ENCODE measurements at regions not wholly inside any gene's neighbourhood (a gene's known extent, or its start where the extent isn't known, plus 50 kb on each side); places are given as distances from the start of the nearest gene placed in this dataset.

DNA sequence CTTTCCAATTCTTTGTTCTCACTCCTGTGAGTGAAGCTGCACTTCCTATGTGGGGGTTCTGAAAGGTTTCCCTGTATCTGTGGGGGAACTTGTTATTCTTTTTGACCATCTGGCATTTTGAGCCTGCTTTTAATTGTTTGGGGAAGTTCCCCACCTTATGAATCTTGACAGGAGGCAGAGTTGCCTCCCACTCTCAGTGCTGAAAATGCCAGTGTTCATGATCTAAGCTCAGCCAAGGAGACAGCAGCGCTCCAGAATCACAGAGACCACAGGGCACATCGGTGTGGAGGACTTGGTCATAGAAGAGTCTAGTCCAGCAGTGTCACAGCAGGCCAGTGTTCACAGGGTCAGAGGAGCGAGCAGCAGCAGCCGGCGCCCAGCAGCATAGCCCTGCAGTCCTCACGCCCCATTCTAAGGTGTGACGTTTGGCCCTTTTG, 63.8 kb upstream of the PRDX6 start:
- ChIA-PET POLR2A (no interaction called here), CTCF (ENCODE audit: low intra/inter-chr PET ratio) (no interaction called here)
- no peaks in the 10 kb centered on the region for H4K20me1 ChIP-seq (replicated peaks; ENCODE audit: control insufficient read depth, insufficient read depth, low read length)
- BruUV-seq (replicated peaks): no TSS peak
- no peak overlapping the region for H3K9ac ChIP-seq (ENCODE audit: insufficient read depth in 1 of 2, low read depth in 2 of 2, low read length in 2 of 2)
- 78% methylated on average over 7 of the region's 7 CpGs for WGBS (ENCODE audit: insufficient coverage, low coverage, missing lambda C conversion rate)
- H3K4me2 ChIP-seq (ENCODE audit: insufficient read depth, low read length): no peak overlapping the region
- H3K79me2 ChIP-seq (ENCODE audit: control insufficient read depth, insufficient read depth, low read length): no peaks in the 10 kb centered on the region
- intact Hi-C loops (cut with micrococcal nuclease): loop anchor here (5.0 to 10.0 kb wide), 2 partner anchors 86 to 588 kb away; no protein-coding TSS in a partner anchor
- no peaks in the 10 kb centered on the region for H3K9me3 ChIP-seq (replicated peaks; ENCODE audit: control insufficient read depth, insufficient read depth, low read depth, low read length)
- no peak for FAIRE-seq
- H2AFZ ChIP-seq (ENCODE audit: low read depth, low read length): no peak overlapping the region
- no peak; the same call in 2 of the 3 replicates for ATAC-seq
- no peak for TF ChIP-seq SMAD2 (IDR thresholded peaks at IDR 0.05; ENCODE audit: low read depth, low read length)
- no peak for TF ChIP-seq ZNF212 (CRISPR knock-in tag; IDR thresholded peaks at IDR 0.05)
- no peak for TF ChIP-seq ZNF589 (CRISPR knock-in tag; IDR thresholded peaks at IDR 0.05; ENCODE audit: low read depth)
- TF ChIP-seq ARID3B (CRISPR knock-in tag; IDR thresholded peaks at IDR 0.05; ENCODE audit: borderline replicate concordance): no peak
- no peak for DNase-seq (ENCODE audit: extremely low read depth in 1 of 4, low spot score in 3 of 4)
- no peak overlapping the region for H3K27ac ChIP-seq (ENCODE audit: extremely low read depth, low read depth, low read length)
- H3K4me3 ChIP-seq: no peak overlapping the region
- in situ Hi-C loops (cut with MboI): loop anchor here (5.0 to 10.0 kb wide), 4 partner anchors 156 to 1332 kb away; no protein-coding TSS in a partner anchor
- H3K9me1 ChIP-seq (ENCODE audit: control insufficient read depth, insufficient read depth, low read length): no peaks in the 10 kb centered on the region
- no peaks in the 10 kb centered on the region for H3K27me3 ChIP-seq (ENCODE audit: control insufficient read depth in 2 of 2, insufficient read depth in 2 of 2, low read length in 2 of 2)
- peaks cover 3% of the 10 kb centered on the region; the same call in 1 of the 3 replicates for H3K36me3 ChIP-seq (ENCODE audit: control insufficient read depth, insufficient read depth, low read length)
- H3K4me1 ChIP-seq (replicated peaks in 1 of 2; ENCODE audit: control insufficient read depth in 2 of 2, insufficient read depth in 2 of 2, low read length in 2 of 2): peaks cover 8 to 15% of the 10 kb centered on the region in 2 experiments
